H7 (cell line): ENCODE measurements at regions not wholly inside any gene's neighbourhood (a gene's known extent, or its start where the extent isn't known, plus 50 kb on each side); places are given as distances from the start of the nearest gene placed in this dataset.

ENCODE experiments used
- DNase-seq: peaks from one replicate; pipeline ENCODE4 v3.0.0; 2012
- H3K27me3 ChIP-seq: 2 replicates; pipeline ENCODE4 v1.6.0; 2011; ENCODE audit warnings: mild to moderate bottlenecking, low read length; ENCODE audit not compliant: control insufficient read depth, insufficient read depth
- H3K36me3 ChIP-seq: replicated peaks from 2 replicates; pipeline ENCODE4 v1.5.1; 2011; ENCODE audit warnings: low read length; ENCODE audit not compliant: control insufficient read depth, insufficient read depth
- H3K4me3 ChIP-seq: 2 replicates; pipeline ENCODE4 v1.5.1; 2011; ENCODE audit warnings: low read depth, mild to moderate bottlenecking, control low read depth, low read length, moderate library complexity; ENCODE audit not compliant: insufficient read depth

DNA sequence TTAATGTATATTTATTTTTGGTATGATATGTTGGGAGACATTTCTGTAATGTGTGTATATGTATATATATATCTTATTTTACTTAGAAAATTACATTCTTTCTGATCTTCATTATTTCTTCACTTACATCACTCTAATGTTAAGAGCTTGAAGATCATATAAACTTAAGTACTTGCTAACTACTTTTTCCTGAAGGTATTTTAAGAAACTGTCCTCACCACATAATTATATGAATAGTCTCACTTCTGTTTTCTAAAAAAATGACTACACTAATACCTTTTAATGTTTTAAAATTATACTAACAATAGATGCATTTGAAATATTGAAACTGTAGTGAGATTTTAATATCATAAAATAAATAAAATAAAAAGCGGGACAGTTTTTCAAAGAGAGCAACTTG lies 377.1 kb downstream of the LRRIQ3 start:
- no peak overlapping the region for H3K4me3 ChIP-seq
- no peak for DNase-seq
- H3K36me3 ChIP-seq = no peaks in the 10 kb centered on the region
- H3K27me3 ChIP-seq = no peaks in the 10 kb centered on the region

DNA sequence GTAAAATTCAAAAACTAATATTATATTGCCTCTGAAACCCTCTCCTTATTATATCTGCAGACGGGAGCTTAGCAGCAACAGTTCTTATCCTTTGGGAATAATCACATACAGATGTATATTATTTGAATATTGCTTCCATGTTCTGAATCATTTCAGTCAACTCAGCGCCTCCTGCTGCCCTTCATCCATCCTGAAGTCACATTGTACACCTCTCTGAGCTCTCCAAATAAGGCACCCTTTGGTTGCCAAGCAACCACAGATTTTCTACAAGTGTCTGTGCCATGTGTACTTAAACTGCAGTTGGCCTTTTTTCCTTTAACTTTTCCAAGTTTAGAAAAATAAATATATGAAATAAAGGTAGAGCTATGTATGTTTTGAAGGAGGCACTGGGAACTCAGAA lies 384.3 kb downstream of the LRRIQ3 start:
- H3K36me3 ChIP-seq = no peaks in the 10 kb centered on the region
- no peaks in the 10 kb centered on the region for H3K27me3 ChIP-seq
- no peak for DNase-seq
- H3K4me3 ChIP-seq = no peak overlapping the region

DNA sequence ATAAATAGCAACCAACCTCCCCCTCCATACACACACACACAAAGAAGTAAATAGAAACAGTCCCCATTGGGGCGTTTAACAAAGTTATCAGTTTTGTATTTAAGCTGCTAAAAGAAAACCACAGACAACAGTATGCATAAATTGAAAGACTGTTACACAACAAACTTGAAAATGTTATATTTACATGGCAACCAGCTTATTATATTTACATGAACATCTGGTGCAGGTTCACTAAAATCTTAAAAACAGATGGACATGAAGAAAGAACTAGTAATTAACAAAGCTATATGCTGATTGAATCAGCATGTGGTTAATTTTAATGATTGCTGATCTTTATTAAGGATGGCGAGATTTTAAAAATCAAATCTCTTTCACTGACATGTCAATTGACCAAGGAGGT lies 384.7 kb downstream of the LRRIQ3 start:
- Histone ChIP-seq H3K27me3 (no peaks in the 10 kb centered on the region), H3K4me3 (no peak overlapping the region), H3K36me3 (no peaks in the 10 kb centered on the region)
- DNase-seq = no peak

DNA sequence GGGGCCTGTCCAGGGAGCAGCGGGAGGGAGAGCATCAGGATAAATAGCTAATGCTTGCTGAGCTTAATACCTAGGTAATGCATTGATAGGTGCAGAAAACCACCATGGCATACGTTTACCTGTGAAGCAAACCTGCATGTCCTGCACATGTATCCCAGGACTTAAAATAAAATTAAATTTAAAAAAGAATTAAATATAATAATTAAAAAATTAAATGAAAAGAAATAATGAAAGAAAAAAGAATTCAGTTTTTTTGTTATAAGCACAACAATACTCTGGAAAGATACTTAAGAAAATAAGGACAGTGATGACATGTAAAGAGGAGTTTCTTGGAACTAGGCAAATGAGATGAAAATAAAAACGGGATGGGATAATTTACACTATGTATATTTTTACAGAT lies 386.2 kb downstream of the LRRIQ3 start:
- Histone ChIP-seq H3K36me3 (no peaks in the 10 kb centered on the region), H3K4me3 (no peak overlapping the region), H3K27me3 (no peaks in the 10 kb centered on the region)
- no peak for DNase-seq

DNA sequence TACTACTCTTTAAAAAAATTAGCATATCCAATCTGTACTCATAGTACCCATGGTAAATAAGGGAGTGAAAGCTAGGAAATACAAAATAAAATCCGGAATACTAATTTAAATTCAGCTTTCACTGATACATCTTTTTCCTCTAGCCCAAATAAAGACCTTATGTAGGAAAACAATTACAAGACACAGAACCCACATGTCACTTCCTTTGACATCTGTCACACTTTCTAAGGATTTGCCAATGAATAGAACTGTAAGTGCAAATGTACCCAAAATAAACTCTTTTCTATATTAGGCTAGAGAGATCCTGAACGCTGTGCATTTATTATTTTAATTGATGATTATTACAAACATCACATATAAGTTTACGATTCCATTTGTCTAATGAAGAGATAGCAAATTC lies 393.0 kb downstream of the LRRIQ3 start:
- DNase-seq = no peak
- no peaks in the 10 kb centered on the region for H3K27me3 ChIP-seq
- H3K36me3 ChIP-seq = no peaks in the 10 kb centered on the region
- no peak overlapping the region for H3K4me3 ChIP-seq

DNA sequence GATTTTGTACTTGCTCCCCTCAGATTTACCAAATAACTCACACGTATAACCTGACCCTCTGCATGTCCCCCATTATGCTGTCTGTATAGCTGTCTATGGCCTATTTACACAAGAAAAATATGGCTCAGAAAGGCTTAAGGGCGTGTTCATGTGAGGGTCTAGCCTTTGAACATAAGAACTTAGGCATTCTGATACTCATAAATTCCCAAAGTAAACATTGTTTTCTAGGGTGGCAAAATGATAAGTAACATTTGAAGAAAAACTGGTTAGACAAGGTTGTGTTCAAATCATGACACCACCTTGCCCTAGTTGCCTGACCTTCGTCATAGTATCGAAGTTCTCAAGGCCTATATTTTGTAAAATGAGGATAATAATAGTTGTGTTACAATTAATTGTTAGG lies 394.6 kb downstream of the LRRIQ3 start:
- DNase-seq = no peak
- no peaks in the 10 kb centered on the region for H3K36me3 ChIP-seq
- no peaks in the 10 kb centered on the region for H3K27me3 ChIP-seq
- H3K4me3 ChIP-seq = no peak overlapping the region

DNA sequence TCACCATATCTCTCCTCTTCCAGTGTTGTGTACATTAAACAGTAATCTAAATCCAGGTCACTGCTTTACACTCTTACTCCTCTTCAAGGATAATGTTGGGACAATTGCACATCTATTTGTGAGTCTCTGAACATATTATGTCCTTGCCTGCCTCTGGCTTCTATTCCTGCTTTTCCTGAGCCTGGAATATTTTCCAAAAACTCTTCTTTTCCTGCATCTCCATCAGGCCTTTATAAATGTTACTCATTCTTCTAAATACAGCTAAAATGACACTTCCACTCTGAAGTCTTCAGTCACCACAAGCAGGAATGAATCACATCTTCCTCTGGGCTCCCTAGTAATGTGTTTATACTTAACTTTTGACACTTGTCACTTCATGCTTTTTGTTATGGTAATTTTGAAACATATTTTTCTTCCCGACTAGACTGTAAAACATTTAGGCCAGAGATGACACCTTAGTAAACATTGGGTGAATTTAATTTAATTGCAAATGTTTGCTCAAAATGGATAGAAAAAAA lies 396.0 kb downstream of the LRRIQ3 start:
- Histone ChIP-seq H3K36me3 (no peaks in the 10 kb centered on the region), H3K27me3 (no peaks in the 10 kb centered on the region), H3K4me3 (no peak overlapping the region)
- no peak for DNase-seq

DNA sequence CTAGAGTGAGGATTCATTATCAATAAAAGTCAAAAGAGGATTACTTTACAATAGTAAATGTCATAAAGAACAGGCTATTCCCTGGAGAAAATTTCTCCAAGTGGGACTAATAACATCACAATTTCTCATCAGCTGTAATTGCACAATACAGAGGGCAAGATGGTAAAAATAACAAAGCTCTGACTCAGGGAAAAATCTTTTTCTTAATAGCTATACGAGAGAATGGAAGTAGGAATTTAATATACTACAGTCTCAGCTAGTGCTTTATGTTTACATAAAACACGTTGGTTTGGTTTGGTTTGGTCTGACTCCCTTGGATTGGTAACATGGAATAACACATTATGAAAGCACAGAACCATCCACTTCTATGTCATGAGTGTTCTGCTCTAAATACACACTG lies 397.6 kb downstream of the LRRIQ3 start:
- no peak for DNase-seq
- no peaks in the 10 kb centered on the region for H3K27me3 ChIP-seq
- H3K36me3 ChIP-seq = no peaks in the 10 kb centered on the region
- H3K4me3 ChIP-seq = no peak overlapping the region

DNA sequence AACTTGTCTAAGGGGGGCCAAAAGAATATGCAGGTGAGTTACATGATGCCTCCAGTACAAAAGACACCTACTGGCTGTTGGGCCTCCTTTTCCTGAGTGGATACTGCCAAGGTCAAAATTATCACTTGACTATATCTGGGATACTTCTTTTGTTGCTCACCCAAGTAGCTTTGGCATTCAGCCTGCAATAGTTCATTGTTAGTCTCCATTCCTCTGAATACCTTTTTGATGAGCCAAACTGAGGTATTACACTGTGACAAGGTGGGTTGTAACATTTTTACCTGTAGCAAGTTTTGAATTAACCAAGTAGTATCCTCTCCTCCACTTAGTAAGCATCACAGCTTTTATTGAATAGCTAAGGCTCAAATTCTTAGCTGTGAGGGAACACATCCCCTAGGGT lies 408.0 kb downstream of the LRRIQ3 start:
- no peaks in the 10 kb centered on the region for H3K27me3 ChIP-seq
- H3K36me3 ChIP-seq = no peaks in the 10 kb centered on the region
- DNase-seq = no peak
- no peak overlapping the region for H3K4me3 ChIP-seq

DNA sequence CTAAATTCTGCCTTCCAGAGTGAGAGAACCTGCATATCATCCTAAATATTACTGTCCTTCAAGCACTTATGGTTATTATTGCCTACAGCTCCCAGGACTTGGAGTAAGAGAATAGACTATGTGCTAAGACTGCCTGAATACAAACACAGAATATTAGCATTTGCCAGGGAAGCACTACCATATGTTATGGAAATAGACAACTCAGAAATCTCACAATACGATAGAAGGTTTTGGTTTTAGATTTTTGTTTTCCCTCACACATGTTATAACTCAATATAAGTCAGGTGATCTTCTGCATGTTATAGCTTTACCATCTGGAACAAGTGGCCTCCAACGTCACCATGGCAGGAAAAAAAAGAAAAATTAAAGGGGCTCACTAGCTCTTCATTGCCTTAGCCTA lies 413.9 kb downstream of the LRRIQ3 start:
- no peaks in the 10 kb centered on the region for H3K36me3 ChIP-seq
- no peak overlapping the region for H3K4me3 ChIP-seq
- no peaks in the 10 kb centered on the region for H3K27me3 ChIP-seq
- DNase-seq = no peak

DNA sequence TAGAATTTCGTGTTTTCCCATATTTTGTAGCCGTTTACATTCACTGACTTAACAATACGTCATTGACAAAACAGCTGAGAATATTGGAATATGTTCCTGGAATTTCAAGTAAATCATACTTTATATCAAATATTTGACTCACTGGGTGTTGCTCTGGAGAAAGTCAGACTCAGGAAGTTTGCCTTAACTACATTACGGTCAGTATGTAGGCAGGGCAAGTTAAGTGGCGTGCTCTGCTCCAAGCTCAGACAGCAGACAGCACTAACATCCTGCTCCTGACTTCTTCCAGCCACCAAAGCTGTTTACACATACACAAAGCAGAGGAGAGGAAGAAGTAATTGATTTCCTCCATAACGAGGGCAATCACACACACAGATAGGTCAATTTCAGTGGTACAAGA lies 414.6 kb downstream of the LRRIQ3 start:
- DNase-seq = no peak
- Histone ChIP-seq H3K36me3 (no peaks in the 10 kb centered on the region), H3K4me3 (no peak overlapping the region), H3K27me3 (no peaks in the 10 kb centered on the region)

DNA sequence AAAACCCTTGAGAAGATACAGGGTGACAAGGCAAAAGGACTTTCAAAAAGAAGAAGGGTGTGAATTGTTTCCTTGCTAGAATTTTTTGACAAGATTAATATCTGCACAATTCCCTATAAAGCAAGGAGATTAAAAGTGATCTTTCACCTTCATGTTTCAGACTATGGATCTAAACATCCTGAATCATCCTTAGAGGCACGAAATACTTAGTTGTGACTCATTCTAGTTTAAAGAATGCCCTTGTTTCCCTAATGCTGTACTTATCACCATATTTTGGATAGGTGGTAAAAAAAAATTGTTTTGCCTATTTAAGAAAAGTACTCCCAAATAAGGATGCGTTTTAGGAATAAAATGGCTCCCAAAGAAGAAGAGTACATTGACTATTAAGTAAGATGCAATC lies 415.1 kb downstream of the LRRIQ3 start:
- Histone ChIP-seq H3K4me3 (no peak overlapping the region), H3K36me3 (no peaks in the 10 kb centered on the region), H3K27me3 (no peaks in the 10 kb centered on the region)
- no peak for DNase-seq

DNA sequence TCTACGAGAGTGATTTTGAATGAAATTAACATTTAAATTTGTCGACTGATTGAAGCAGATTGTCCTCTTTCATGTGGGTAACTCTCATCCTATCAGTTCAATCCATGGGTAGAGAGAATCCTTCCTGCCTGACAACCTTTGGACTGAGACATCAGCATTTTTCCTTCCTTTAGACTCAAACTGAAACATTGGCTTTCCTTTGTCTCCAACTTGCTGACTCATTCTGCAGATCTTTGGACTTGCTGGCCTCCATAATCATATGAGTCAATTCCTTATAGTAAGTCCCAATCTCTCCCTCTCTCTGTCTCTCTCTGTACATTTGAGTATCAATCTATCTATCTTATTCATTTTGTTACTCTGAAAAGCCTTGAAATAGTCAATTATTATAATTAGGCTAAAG lies 416.7 kb downstream of the LRRIQ3 start:
- H3K27me3 ChIP-seq = no peaks in the 10 kb centered on the region
- no peaks in the 10 kb centered on the region for H3K36me3 ChIP-seq
- DNase-seq = no peak
- no peak overlapping the region for H3K4me3 ChIP-seq

DNA sequence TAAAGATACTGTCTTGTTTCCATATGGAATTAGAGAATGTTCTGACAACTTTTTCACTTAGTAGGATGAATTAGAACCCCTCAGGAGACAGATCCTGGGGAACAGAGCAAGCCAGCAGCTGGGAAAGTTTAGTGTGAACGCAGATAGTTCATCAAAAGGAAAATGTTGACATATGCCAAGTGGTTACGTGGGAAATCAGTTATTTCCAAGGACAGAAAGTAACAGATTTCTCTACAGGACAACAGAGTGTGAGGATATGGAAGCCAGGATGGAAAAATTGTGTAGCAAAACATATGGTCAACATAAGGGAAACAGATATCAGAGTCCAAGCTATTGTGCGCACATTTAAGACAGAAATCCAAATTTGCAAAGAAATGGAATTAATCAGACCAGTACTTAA lies 419.5 kb downstream of the LRRIQ3 start:
- DNase-seq = no peak
- no peaks in the 10 kb centered on the region for H3K27me3 ChIP-seq

DNA sequence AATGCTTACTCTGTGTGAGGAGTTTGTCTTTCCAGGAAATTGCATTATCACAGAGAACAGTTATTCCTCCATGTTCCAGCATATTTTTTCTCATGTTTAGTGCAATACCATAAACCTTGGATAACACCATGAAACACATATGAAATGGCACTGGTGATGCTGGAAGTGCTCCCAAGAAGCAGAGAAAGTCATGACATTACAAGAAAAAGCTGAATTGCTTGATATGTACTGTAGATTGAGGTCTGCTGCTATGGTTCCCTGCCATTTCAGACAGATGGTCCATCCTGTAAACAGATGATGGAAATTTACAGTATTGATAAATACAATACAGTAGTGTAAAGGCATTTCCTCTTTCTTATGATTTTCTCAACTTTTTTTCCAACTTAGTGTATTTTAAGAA lies 422.1 kb downstream of the LRRIQ3 start:
- no peaks in the 10 kb centered on the region for H3K36me3 ChIP-seq
- no peak overlapping the region for H3K4me3 ChIP-seq
- DNase-seq = no peak
- H3K27me3 ChIP-seq = no peaks in the 10 kb centered on the region

More for the DNA sequence above, 419.5 kb downstream of the LRRIQ3 start:
- Histone ChIP-seq H3K4me3 (no peak overlapping the region), H3K36me3 (no peaks in the 10 kb centered on the region)

DNA sequence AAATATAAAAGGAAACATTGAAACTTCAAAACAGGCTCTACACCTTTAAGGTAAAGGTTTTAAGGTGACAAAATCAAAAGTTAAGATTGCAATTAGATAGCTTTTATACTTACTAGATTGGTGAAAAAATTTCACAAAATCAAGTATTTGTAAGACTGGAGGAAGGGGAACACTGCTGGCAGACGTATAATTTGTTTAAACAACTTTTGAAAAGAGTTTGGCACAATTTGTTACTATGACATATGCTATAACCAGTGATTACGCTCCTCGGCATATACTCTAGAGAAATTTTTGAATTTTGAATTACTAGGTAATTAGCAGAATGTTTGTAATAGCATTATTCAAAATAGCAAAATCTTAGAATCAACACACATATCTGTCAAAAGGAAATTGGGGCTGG lies 425.0 kb downstream of the LRRIQ3 start:
- H3K4me3 ChIP-seq = no peak overlapping the region
- no peak for DNase-seq
- no peaks in the 10 kb centered on the region for H3K27me3 ChIP-seq
- no peaks in the 10 kb centered on the region for H3K36me3 ChIP-seq
